ENCODE measurements at regions not wholly inside any gene's neighbourhood (a gene's known extent, or its start where the extent isn't known, plus 50 kb on each side); places are given as distances from the start of the nearest gene placed in this dataset.

- Histone ChIP-seq H3K79me2 (ENCODE audit: control insufficient read depth, insufficient read depth, low read length) (no peaks in the 10 kb centered on the region), H3K4me2 (ENCODE audit: insufficient read depth, low read length) (no peak overlapping the region), H3K4me1 (ENCODE audit: control insufficient read depth, extremely low read depth, insufficient read depth, low read length) (no peaks in the 10 kb centered on the region), H3K9me3 (replicated peaks; ENCODE audit: control insufficient read depth, insufficient read depth, low read length) (no peaks in the 10 kb centered on the region), H4K20me1 (replicated peaks; ENCODE audit: control insufficient read depth, extremely low read depth, insufficient read depth, low read length) (no peaks in the 10 kb centered on the region), H3K36me3 (ENCODE audit: control insufficient read depth in 2 of 2, extremely low read depth in 1 of 2, insufficient read depth in 2 of 2, low read length in 2 of 2) (no peaks in the 10 kb centered on the region), H3K4me3 (replicated peaks in 1 of 3; ENCODE audit: insufficient read depth in 1 of 3, low read depth in 1 of 3, low read length in 3 of 3) (no peak overlapping the region), H3K9me1 (replicated peaks; ENCODE audit: control insufficient read depth, extremely low read depth, insufficient read depth, low read length) (no peaks in the 10 kb centered on the region), H3K27me3 (ENCODE audit: control insufficient read depth in 2 of 2, insufficient read depth in 2 of 2, low read length in 2 of 2) (no peaks in the 10 kb centered on the region), H2AFZ (ENCODE audit: low read depth, low read length) (no peak overlapping the region), H3K9ac (replicated peaks; ENCODE audit: extremely low read depth, insufficient read depth, low read length) (no peak overlapping the region), H3K27ac (ENCODE audit: insufficient read depth, low read depth, low read length) (no peak overlapping the region)
- POLR2A ChIA-PET, result no interaction called here
- TF ChIP-seq MYC (IDR thresholded peaks at IDR 0.05; ENCODE audit: low read depth, low read length) (no peak), JUN (IDR thresholded peaks at IDR 0.05; ENCODE audit: borderline replicate concordance, insufficient read depth, insufficient read length, low read depth) (no peak), GATA2 (IDR thresholded peaks at IDR 0.05; ENCODE audit: insufficient read depth, insufficient read length, low read depth, low read length) (no peak), EZH2 (IDR thresholded peaks at IDR 0.05; ENCODE audit: borderline replicate concordance, low read depth, low read length, severe bottlenecking) (no peak), CTCF (IDR thresholded peaks at IDR 0.05; ENCODE audit: extremely low read depth in 1 of 2, insufficient read depth in 1 of 2, low read depth in 1 of 2, low read length in 2 of 2) (no peak), MAX (IDR thresholded peaks at IDR 0.05; ENCODE audit: insufficient read depth, insufficient read length) (no peak)
- CTCF ChIA-PET, result no interaction called here
- no TSS peak for BruUV-seq (replicated peaks)
- intact Hi-C loops (cut with micrococcal nuclease), result no loop called here
- FAIRE-seq (no peak), DNase-seq (ENCODE audit: low read depth, low spot score) (no peak)
- dilution Hi-C loops (cut with MboI; ENCODE audit: extremely low pct_ligation_motif_present, low sequenced_read_pairs), result no loop called here
These were observed 105.7 kb downstream of the TPRA1 start for GRCh38 chr3:127484601-127485388.

Measured in endothelial cell of umbilical vein (primary cell).